ENCODE measurements at regions not wholly inside any gene's neighbourhood (a gene's known extent, or its start where the extent isn't known, plus 50 kb on each side); places are given as distances from the start of the nearest gene placed in this dataset.
A peak's percentile ranks its signal among the peaks of the same experiment; 100 is the strongest.
"Not testable (repeated sequence)": the region's sequence is repeated elsewhere in the genome, so short reads cannot be mapped to it uniquely, and the experiment has no call there.

DNA sequence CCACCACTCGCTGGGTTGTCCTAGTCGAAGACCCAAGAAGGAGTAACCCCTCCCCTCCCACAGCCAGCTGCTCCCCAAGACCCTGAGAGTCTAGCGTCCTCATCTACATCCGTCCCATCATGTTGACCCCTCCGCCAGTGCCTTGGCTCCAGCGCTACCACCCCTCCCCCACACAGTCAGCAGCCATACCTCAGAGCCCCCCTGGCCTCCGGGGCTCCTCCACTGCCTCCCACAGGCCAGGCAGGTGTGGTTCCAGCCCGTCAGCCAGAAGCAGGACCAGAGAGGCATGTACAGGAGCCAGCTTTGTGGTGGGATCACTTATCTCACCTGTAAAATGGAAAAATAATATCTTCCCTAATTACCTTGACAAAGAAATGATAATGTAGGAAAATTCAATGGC lies 51.5 kb upstream of the PHF21B start:
- DNase-seq, result no peak

DNA sequence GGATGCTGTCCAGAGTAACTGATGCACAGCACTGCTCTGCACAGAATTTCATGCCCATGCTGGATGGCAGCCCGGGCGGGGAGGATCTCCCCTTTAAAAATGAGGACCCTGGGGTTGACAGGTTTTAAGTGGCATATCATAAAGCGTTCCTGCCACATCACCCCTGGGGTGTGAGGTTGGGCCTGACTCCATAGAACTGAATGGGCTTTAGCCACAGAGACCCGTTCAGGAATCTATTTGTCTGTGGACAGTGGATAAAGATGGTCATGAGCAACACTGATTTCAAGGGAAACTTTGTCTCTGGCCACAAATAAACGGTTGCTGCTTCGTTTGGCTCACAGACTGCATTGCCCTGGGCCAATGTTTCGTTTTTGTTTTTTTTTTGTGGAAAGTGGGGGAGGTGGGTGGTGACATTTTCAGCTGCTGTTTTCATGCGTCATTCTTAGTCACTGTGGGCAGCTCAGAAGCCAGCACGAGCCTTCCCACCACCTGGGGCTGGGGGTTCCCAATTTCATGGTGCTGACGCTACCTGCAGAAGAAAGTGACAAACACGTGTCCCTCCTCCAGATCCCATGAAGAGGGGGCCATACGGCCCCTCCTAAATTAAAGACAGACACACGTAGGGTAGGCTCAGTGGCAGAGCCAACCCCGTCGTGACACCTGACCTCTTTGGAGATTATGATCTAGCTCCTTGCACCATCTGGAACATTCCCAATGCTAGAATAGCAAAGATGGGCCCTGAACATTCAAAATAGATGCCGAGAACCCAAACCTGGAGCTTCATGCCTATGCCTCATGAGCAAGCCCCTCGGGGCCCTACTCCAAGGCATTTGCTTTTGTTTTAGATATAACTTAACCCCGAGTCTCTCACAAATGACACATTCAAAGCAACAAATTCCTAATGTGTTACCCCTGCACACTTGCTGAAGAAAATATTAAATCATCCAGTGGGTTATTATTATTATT lies 54.8 kb upstream of the PHF21B start:
- no peak for DNase-seq

GRCh38 chr22:45065726-45066125 lies 55.9 kb upstream of the PHF21B start:
- no peak for DNase-seq

GRCh38 chr22:45067731-45068130 lies 57.9 kb upstream of the PHF21B start:
- no peak for DNase-seq

- DNase-seq, result no peak
Observed at GRCh38 chr22:45069925-45070324, 60.1 kb upstream of the PHF21B start.

DNA sequence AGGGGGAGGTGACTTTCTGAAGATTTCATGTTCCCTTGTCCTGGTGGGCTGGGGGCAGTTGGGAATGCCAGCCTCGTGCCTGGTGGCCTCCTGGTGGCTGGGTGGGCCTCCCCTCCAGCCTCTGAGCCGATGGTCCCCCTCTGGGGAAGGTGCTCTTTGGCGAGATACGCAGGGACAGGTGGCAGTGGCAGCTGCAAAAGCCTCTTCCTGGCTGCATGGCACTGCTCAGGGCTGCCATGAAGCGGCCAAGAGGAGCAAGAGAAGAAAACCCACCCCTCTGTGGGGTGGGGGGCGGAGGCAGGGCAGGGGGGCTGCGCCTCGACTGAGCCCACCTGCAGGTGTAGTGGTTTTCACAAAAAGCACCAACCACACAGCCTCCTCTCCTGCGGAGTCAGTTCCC lies 61.8 kb upstream of the PHF21B start:
- DNase-seq, result no peak

GRCh38 chr22:45072322-45072903 lies 62.6 kb upstream of the PHF21B start:
- DNase-seq, result peak in 1 of 2 experiments; percentile 48

- no peak for DNase-seq
Observed at GRCh38 chr22:45073064-45073463, 63.3 kb upstream of the PHF21B start.

- DNase-seq, result no peak
Observed at GRCh38 chr22:45077286-45077685, 67.5 kb upstream of the PHF21B start.

DNA sequence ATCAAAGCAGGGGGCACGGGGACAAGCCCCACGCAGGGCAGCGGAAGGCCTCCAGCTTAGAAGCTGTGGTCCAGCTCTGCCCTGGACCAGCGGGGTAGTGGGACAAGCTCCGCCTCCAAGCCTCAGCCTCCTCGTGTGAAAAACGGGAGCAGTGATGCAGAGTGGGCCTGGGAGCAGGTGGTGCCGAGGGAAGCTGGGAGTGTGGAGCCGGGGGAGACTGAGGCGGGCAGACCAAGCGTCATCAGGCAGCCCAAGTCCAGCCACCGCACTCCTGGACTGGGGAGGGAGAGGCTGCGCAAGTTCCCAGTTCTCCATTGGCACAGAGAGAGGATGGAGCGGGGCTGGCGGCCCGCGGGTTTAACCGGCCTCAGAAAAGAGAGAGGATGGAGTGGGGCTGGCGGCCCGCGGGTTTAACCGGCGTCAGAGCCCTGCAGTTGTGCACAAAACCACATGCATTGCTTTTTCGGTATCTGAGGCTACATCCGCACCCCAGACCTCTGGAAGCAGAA lies 68.1 kb upstream of the PHF21B start:
- DNase-seq, result no peak

DNA sequence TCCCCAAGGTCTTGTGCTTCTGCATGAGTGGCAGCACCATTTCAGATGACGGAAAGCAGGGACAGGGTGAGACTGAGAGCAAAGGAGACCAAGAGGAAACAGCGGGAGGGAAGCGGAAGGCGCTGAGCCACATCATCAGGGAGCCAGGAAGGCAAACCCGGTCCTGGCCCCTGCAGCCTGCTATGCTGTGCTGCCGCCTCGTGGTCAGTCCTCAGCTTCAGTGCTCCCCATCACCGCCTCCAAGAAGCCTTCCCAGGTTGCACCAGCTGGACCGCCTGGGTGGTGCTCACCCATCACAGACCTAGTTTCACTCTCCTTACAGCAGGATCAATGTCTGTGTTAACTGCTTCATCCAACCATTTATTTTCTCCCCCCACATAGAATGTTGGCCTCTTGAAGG lies 73.0 kb upstream of the PHF21B start:
- no peak for DNase-seq

GRCh38 chr22:45083659-45084305 lies 74.0 kb upstream of the PHF21B start:
- DNase-seq, result no peak

GRCh38 chr22:45084400-45084920 lies 74.7 kb upstream of the PHF21B start:
- DNase-seq, result no peak

GRCh38 chr22:45087802-45088201 lies 75.9 kb upstream of the NUP50 start:
- no peak for DNase-seq

- DNase-seq, result no peak
Observed at GRCh38 chr22:45088576-45088975, 75.1 kb upstream of the NUP50 start.

DNA sequence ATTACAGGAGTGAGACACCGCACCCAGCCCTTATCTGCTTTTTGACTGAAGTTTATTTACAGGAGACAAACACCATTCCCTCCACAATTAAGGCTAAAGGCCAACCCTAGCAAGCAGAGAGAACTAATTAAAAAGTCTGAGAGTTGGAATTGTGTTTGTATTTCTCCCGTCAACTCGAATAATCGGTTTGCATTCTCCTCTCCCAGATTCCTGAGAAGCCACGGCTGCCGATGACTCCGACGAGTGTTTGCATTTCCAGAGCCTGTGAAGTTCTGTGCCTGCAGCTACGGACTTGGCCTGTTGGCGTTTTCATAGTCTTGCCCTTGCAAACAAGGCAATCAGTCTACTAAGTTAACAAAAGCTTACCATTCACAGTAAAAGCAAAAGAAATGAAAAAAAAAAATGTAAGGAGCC lies 73.2 kb upstream of the NUP50 start:
- no peak for DNase-seq

- DNase-seq, result no peak
Observed at GRCh38 chr22:45091254-45091854, 72.4 kb upstream of the NUP50 start.

DNA sequence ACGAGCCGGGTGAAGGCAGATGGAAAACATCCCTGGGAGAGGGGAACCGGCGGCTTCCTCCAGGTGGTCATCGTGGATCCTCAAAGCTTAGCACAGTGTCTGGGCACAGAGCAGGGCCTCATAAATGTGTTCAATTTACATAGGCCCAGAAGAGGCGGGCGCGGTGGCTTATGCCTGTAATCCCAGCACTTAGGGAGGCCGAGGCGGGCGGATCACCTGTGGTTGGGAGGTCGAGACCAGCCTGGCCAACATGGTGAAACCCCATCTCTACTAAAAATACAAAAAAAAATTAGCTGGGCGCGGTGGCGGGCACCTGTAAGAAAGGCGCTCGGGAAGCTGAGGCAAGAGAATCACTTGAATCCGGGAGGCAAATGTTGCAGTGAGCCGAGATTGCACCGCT lies 71.8 kb upstream of the NUP50 start:
- DNase-seq, result not testable (repeated sequence)

DNA sequence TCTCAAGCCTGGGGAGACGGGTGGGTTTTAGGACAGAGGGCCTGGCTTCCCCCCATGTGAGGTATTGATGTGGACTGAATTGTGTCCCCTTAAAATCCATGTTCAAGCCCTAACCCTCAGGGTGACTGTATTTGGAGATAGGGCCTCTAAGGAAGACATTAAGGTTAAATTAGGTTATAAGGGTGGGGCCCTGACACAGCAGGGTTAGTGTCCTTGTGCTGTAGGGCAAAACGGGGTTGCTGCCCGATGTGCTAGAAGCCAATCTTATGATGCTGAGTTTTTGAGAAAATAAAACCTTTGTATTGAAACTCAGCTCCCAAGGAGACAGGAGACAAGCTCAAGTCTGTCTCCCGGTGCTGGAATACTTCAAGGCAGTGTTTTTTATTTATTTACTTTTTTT lies 71.1 kb upstream of the NUP50 start:
- no peak for DNase-seq

DNA sequence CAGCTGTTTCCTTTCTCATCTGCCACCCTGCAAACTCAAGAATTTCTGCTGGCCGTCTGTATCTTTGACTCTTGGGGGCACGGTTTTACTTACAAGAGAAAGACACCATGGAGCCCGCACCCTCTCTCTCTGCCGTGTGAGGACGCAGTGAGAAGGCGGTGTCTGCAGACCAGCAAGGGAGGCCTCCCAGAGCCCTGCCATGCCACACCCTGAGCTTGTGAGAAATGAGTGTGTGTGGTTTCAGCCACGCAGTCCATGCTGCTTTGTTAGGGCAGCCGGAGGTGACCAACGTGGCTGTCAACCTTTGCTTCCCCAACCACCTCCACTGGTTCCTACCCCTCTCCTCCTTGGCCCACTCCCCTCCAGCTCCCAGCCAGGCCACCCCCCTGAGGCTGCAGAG lies 70.1 kb upstream of the NUP50 start:
- no peak for DNase-seq

DNA sequence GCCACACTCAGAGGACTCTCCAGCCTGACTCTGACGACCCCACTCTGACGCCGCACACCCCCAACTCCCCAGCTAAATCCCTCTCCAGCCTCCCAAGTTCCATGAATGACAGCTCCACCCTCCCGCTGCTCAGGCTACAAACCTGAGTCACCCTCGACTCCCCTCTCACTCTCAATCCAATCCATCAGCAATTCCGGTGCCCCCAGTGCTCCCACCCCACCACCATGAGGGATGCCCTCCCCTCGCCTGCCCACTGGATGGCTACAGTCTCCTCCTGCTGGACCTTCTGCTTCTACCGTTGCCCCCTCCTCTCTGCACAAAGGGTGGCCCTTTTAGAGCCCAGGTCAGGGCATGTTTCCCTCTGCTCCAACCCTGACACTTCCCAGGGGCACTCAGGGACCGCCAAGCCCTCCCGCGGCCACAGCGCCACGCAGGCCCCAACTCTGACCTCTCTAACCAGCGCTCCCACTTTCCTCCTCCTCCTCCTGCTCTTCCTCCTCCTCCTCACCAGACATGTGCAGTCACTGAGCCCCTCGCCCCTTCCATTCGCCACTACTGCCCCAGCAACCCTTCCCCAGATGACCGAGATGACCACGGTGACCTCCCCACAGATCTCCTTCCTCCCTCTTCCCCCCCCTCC lies 69.5 kb upstream of the NUP50 start:
- no peak for DNase-seq

GRCh38 chr22:45094825-45095224 lies 68.9 kb upstream of the NUP50 start:
- DNase-seq, result no peak
